ENCODE measurements at regions not wholly inside any gene's neighbourhood (a gene's known extent, or its start where the extent isn't known, plus 50 kb on each side); places are given as distances from the start of the nearest gene placed in this dataset.

GRCh38 chr12:115799610-115800009 is 477.9 kb downstream of the MED13L start:
- TF ChIP-seq, protein P1, sequence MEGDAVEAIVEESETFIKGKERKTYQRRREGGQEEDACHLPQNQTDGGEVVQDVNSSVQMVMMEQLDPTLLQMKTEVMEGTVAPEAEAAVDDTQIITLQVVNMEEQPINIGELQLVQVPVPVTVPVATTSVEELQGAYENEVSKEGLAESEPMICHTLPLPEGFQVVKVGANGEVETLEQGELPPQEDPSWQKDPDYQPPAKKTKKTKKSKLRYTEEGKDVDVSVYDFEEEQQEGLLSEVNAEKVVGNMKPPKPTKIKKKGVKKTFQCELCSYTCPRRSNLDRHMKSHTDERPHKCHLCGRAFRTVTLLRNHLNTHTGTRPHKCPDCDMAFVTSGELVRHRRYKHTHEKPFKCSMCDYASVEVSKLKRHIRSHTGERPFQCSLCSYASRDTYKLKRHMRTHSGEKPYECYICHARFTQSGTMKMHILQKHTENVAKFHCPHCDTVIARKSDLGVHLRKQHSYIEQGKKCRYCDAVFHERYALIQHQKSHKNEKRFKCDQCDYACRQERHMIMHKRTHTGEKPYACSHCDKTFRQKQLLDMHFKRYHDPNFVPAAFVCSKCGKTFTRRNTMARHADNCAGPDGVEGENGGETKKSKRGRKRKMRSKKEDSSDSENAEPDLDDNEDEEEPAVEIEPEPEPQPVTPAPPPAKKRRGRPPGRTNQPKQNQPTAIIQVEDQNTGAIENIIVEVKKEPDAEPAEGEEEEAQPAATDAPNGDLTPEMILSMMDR (conservative IDR thresholded peaks at IDR 0.05; ENCODE audit: low read depth, low read length): no peak
- TF ChIP-seq EZH2 (IDR thresholded peaks at IDR 0.05; ENCODE audit: low read length, unreplicated experiment): no peak
